HG02571 (cell line): ENCODE measurements at regions not wholly inside any gene's neighbourhood (a gene's known extent, or its start where the extent isn't known, plus 50 kb on each side); places are given as distances from the start of the nearest gene placed in this dataset.
A peak's percentile ranks its signal among the peaks of the same experiment; 100 is the strongest.
"Not testable (repeated sequence)": the region's sequence is repeated elsewhere in the genome, so short reads cannot be mapped to it uniquely, and the experiment has no call there.

Experiments
- ATAC-seq: cut with Tn5 transposase; IDR thresholded peaks from one replicate; pipeline ENCODE4 v1.9.1; 2021; ENCODE audit warnings: mild to moderate bottlenecking, moderate library complexity; ENCODE audit not compliant: unreplicated experiment

GRCh38 chr10:37067576-37067975 is 57.8 kb upstream of the ANKRD30A start:
- no peak for ATAC-seq

DNA sequence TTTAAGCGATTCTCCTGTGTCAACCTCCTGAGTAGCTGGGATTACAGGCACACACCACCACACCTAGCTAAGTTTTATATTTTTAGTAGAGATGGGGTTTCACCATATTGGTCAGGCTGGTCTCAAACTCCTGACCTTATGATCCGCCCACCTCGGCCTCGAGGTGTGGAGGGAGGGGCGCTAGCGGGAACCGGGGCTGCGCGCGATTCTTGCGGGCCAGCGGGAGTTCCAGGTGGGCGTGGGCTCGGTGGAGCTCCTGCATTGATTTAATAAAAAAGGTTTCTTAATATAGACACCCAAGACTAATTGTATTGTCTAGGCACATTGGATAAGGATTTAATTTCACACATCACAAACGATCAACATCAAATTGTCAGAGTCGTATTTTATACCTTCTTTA is 63.1 kb upstream of the ANKRD30A start:
- not testable (repeated sequence) for ATAC-seq

- no peak for ATAC-seq
Observed at GRCh38 chr10:37057261-37057660, 68.1 kb upstream of the ANKRD30A start.

DNA sequence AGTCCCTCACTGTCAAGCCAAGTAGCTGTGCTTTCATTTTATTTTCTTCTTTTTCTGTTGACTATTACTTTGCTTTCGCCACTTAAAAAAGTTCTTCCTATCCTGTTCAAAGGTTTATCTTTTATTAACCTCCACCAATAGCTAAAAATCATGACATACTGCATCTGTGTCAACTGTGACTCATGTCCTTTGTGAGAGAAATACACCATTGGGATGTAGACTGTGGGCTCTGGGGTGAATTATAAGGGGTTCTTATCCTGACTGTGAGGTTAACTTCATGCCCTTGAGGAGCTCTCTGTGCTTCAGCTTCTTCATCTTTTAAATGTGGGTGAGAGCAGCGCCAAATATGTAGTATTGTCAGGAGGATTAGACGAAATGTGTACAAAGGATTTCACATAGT is 71.9 kb upstream of the ANKRD30A start:
- no peak for ATAC-seq

GRCh38 chr10:37049982-37050381 is 75.4 kb upstream of the ANKRD30A start:
- ATAC-seq, result not testable (repeated sequence)

DNA sequence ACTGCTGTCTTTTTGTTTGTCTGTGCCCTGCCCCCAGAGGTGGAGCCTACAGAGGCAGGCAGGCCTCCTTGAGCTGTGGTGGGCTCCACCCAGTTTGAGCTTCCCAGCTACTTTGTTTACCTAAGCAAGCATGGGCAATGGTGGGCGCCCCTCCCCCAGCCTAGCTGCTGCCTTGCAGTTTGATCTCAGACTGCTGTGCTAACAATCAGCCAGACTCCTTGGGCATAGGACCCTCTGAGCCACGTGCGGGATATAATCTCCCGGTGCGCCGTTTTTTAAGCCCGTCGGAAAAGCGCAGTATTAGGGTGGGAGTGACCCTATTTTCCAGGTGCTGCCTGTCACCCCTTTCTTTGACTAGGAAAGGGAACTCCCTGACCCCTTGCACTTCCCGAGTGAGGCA is 81.1 kb upstream of the ANKRD30A start:
- ATAC-seq, result not testable (repeated sequence)

DNA sequence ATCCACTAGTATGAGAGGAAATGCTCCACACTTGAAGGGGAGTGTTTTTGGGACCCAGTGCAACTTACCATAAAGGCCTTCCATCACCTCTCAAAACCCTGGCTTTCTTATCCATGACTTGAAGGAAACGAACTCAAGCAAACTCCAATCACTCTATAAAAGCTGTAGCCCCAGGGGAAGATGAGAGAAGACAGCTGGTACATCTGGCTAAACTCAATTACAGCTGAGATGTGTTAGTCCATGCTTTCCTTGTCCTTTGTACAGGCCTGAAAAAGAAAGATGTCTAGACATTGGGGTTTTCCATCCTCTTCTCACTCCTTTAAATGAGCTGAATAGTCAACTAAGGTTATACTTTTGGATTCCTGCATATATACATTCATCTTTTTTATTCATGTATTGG is 89.5 kb upstream of the ANKRD30A start:
- ATAC-seq, result no peak

DNA sequence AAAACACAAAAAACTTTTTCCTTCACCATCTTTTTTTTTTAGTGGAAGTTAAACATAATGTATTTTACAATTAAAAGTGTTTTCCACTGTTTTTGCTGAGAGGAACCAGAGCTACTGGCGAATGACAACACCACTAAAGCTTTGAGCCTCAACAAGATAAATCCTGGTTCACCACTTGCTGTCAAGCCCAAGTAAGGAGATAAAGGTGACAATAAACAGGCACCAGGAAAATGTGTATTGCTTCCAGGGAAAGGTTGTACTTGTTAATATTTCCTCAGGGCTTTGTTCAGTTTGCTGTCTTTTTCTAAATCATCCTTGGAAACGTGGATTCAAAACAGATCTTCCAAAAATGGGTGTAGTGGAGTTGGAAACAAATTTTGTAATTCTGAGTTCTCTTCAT is 109.9 kb upstream of the ANKRD30A start:
- ATAC-seq, result no peak

DNA sequence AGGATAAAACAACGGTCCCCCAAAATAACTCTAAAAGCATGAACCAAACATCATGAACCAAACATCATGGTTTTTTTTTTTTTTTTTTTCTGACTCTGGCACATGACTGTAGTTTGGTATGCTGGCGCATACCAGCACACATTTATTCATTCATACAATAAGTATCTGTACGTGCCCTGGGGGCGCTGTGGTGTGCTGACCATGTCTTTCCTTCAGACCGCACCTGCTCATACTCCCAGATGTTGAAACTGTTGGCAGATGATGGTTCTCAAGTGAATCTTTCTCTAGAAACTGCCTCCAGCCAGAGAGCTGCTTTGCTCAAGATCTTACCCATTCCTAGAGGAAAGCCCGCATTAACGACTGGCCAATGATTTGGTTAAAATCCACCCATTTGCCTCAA is 114.7 kb upstream of the ANKRD30A start:
- ATAC-seq, result no peak

- not testable (repeated sequence) for ATAC-seq
Observed at GRCh38 chr10:37008276-37008675, 117.1 kb upstream of the ANKRD30A start.

DNA sequence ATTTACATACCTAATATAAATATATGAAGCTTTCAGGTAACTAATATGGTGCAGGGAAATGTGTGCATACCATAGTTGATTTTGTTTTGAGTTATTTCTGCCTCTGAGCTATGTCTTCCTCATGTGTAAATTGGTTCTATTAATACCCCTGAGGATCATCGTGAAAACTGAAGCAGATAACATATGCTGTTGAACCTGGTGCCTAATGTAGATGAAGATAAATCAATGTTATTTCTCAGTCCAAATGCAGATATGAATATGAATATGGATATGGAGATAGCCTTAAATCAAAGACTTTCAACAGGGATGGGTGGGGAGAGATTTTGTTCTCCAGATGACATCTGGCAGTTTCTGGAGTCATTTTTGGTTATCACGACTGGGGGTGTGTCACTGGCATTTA is 122.3 kb upstream of the ANKRD30A start:
- ATAC-seq, result no peak

DNA sequence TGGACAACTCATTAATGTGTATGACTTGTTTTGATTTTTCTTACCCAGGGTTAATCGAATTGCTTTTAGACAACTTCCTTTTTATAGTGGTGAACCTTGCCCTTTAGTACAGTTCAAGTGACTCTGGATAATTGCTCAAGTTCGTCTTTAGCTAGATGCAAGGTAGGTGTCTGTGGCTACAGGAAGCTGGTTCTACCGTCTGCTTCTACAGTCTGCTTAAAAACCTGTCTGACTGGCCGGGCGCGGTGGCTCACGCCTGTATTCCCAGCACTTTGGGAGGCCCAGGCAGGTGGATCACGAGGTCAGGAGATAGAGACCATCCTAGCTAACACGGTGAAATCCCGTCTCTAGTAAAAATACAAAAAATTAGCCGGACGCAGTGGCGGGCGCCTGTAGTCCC is 129.6 kb upstream of the ANKRD30A start:
- ATAC-seq, result not testable (repeated sequence)

DNA sequence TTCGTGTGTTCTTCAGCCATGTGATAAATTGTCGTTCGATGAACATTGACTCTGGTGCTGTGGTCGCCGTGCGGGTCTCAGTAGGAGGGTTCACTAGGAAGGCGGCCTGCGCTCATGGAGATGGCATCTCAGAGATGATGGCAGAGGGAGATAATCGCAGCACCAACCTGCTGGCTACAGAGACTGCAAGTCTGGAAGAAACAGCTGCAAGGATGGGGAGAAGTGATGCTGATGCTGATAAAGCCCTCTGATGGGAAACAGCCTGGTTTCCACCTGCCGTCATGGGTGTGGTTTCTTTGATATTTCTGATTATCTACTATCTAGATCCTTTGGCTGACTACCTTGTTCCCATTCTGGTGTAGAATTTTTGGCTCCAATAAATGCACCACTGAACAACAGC is 130.5 kb upstream of the ANKRD30A start:
- no peak for ATAC-seq

GRCh38 chr10:36989233-36989632 is 136.2 kb upstream of the ANKRD30A start:
- ATAC-seq, result no peak

DNA sequence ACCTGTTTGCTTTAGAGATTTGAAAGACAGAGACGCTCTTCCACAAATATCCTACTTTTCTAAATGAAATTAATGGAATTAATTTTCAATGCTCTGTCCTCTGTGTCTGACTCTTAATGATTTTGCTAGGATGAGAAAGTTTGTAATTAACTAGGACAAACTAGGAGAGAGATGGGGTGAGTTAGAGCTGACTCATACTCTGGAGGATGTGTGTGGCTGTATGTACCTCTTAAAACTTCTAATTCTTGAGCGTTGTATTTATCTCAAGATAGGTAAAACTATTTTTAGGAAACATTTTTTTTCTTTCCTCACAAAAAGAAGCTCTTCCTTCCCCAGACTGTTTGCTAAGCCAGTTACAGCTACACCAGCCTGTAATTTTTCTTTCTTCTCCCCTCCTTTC is 178.8 kb upstream of the ANKRD30A start:
- ATAC-seq, result no peak

- ATAC-seq, result no peak
Observed at GRCh38 chr10:36943544-36943943, 181.9 kb upstream of the ANKRD30A start.

GRCh38 chr10:36942616-36943015 is 182.8 kb upstream of the ANKRD30A start:
- ATAC-seq, result no peak

- ATAC-seq, result no peak
Observed at GRCh38 chr10:36903040-36903439, 222.4 kb upstream of the ANKRD30A start.

GRCh38 chr10:36899652-36900051 is 225.7 kb upstream of the ANKRD30A start:
- ATAC-seq, result no peak

- peak; percentile 61 for ATAC-seq
Observed at GRCh38 chr10:36888925-36889573, 236.3 kb upstream of the ANKRD30A start.

DNA sequence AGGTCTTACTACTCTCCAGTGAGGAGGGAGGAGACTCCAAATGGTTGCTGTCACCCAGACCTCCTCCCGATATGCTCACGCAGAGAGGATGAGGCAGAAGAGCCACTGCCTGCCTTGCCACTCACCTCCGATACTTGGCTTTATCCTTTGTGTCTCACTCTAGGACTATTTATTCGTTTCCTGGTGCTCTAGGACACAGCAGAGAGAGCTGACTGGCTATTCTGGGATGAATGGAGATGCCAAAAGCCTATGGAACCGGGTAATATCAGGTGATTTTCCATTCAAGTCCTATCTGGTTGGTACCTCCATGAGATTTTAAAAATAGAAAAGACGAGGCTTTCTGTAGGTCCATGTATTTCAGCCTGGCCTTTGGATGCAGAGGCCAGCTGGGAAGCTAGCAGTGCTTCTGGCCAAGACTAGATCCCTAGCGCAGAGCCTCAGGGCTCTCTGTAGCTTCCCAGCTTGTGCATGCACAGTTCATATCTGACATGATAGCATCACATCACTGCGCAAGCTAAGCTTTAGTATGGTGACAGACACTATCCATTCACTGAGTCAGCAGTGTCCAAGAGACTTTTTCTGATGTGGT is 239.0 kb upstream of the ANKRD30A start:
- no peak for ATAC-seq

DNA sequence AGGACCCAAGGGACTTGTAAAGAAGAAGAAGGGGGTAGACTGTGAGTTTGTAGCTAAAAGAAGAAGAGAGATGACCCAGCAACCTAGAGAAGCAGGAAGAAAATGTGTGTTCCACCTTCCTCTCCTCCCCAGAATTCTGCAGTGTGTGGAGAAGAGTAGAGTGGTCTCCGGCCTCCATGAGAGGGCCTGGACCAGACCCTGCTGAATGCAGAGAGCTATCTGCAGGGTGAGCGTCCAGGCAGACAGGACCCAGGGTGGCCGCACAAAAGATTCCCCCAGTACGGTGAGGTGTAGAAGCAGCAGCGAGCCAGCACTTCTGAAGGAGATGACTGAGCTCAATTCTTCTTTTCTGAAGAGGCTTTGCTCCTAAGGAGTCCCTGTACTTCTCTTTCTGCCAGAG is 239.7 kb upstream of the ANKRD30A start:
- ATAC-seq, result no peak

GRCh38 chr10:36882781-36883180 is 242.6 kb upstream of the ANKRD30A start:
- no peak for ATAC-seq
